MCF 10A (cell line): ENCODE measurements at regions not wholly inside any gene's neighbourhood (a gene's known extent, or its start where the extent isn't known, plus 50 kb on each side); places are given as distances from the start of the nearest gene placed in this dataset.
"Not testable (repeated sequence)": the region's sequence is repeated elsewhere in the genome, so short reads cannot be mapped to it uniquely, and the experiment has no call there.

Experiments
- BruUV-seq: library from RNA; stranded (reverse); fragments of 400-500 nt; replicated peaks from 2 replicates; lab custom pipeline; 2021; lab: Mats Ljungman, UMichigan
- CTCF ChIA-PET: fragments of 300-600 bp; sonication (Branson Sonifier 250); formaldehyde crosslinking; extraction: SDS; loops from one replicate; lab custom pipeline; 2021; ENCODE audit warnings: antibody characterized with exemption, inconsistent platforms; lab: Yijun Ruan, JAX
- POLR2A ChIA-PET: fragments of 300-600, 350-650 bp; sonication (Branson Sonifier 250); formaldehyde crosslinking; extraction: SDS; loops from one replicate; lab custom pipeline; 2020; ENCODE audit warnings: antibody characterized with exemption, inconsistent platforms; lab: Yijun Ruan, JAX
- DNase-seq: peaks from one replicate; pipeline ENCODE4 v3.0.0-alpha.2; 2018; ENCODE audit not compliant: unreplicated experiment
- H3K27ac Mint-ChIP-seq: one replicate; pipeline ENCODE4 v1.8.0; 2022; ENCODE audit warnings: mild to moderate bottlenecking, low read depth, mixed read lengths; ENCODE audit not compliant: unreplicated experiment
- H3K27me3 Mint-ChIP-seq: one replicate; pipeline ENCODE4 v1.8.0; 2022; ENCODE audit warnings: mixed read lengths; ENCODE audit not compliant: insufficient read depth, unreplicated experiment
- H3K36me3 Mint-ChIP-seq: one replicate; pipeline ENCODE4 v1.8.0; 2022; ENCODE audit warnings: mild to moderate bottlenecking, moderate library complexity, mixed read lengths; ENCODE audit not compliant: insufficient read depth, unreplicated experiment
- H3K4me1 Mint-ChIP-seq: one replicate; pipeline ENCODE4 v1.8.0; 2022; ENCODE audit warnings: mixed read lengths; ENCODE audit not compliant: insufficient read depth, unreplicated experiment
- H3K4me3 Mint-ChIP-seq: one replicate; pipeline ENCODE4 v1.8.0; 2022; ENCODE audit warnings: mild to moderate bottlenecking, moderate library complexity, mixed read lengths; ENCODE audit not compliant: unreplicated experiment
- H3K9me3 Mint-ChIP-seq: one replicate; pipeline ENCODE4 v1.8.0; 2022; ENCODE audit warnings: mixed read lengths; ENCODE audit not compliant: unreplicated experiment
- intact Hi-C: fragments of 100-400 bp; cut with micrococcal nuclease; formaldehyde crosslinking; loops from 2 replicates; pipeline ENCODE4 v1.14.1; 2022
- TF ChIP-seq, protein P1 (sequence below): fragments of 200-600 bp; IDR thresholded peaks from one replicate; pipeline ENCODE4 v1.8.0; 2022; ENCODE audit warnings: antibody characterized with exemption, mild to moderate bottlenecking; ENCODE audit not compliant: unreplicated experiment

DNA sequence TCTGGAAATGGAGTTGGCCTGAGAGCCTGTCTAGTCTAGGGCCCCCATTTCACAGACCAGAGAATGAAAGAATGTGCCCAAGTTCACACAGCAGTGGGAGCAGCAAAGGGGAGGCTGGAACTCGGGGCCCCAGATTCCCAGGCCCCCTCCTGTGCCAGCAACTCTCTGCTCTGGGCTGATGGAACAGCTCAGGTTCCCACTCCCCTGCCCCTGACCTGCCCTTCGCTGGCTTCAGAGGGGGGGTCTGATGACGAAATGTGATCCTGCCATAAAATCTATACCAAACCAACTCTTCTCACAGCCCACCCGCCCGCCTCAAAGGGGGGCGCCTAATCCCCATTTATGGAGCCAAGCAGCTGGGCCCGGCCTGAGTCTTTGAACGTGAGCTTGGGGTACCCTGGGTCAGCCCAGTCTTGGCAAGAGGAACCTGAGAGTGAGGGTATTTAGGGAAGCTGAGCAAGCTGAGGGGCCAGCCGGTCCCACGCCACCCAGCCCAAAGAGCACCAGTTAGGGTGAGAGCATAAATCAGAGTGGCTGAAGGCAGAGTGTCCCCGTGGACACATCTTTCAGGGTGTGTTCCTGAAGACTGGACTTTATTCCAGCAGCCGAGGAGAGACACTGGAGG is 65.0 kb downstream of the FOXD2 start:
- H3K4me3 Mint-ChIP-seq = no peak overlapping the region
- peaks cover 12% of the 10 kb centered on the region for H3K27me3 Mint-ChIP-seq
- ChIA-PET POLR2A (no interaction called here), CTCF (interaction anchor here (0.7 to 1.7 kb wide), 3 partner anchors 10 to 67 kb away, joined by 3 to 5 read pairs (median 5); no protein-coding TSS in a partner anchor)
- intact Hi-C loops = no loop called here
- TF ChIP-seq, protein P1, sequence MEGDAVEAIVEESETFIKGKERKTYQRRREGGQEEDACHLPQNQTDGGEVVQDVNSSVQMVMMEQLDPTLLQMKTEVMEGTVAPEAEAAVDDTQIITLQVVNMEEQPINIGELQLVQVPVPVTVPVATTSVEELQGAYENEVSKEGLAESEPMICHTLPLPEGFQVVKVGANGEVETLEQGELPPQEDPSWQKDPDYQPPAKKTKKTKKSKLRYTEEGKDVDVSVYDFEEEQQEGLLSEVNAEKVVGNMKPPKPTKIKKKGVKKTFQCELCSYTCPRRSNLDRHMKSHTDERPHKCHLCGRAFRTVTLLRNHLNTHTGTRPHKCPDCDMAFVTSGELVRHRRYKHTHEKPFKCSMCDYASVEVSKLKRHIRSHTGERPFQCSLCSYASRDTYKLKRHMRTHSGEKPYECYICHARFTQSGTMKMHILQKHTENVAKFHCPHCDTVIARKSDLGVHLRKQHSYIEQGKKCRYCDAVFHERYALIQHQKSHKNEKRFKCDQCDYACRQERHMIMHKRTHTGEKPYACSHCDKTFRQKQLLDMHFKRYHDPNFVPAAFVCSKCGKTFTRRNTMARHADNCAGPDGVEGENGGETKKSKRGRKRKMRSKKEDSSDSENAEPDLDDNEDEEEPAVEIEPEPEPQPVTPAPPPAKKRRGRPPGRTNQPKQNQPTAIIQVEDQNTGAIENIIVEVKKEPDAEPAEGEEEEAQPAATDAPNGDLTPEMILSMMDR = no peak
- H3K36me3 Mint-ChIP-seq = no peaks in the 10 kb centered on the region
- DNase-seq = no peak
- H3K27ac Mint-ChIP-seq = no peak overlapping the region
- H3K4me1 Mint-ChIP-seq = no peaks in the 10 kb centered on the region
- H3K9me3 Mint-ChIP-seq = no peaks in the 10 kb centered on the region
- BruUV-seq = no TSS peak

GRCh38 chr1:47504840-47505239 is 67.0 kb downstream of the FOXD2 start:
- POLR2A ChIA-PET, H3K27ac Mint-ChIP-seq, intact Hi-C loops, BruUV-seq, H3K36me3 Mint-ChIP-seq, DNase-seq, H3K9me3 Mint-ChIP-seq, H3K4me3 Mint-ChIP-seq, H3K4me1 Mint-ChIP-seq: not testable (repeated sequence)
- H3K27me3 Mint-ChIP-seq = peaks cover 12% of the 10 kb centered on the region
- CTCF ChIA-PET = interaction anchor here (0.6 to 1.8 kb wide), 4 partner anchors 67 to 682 kb away, joined by 4 to 6 read pairs (median 4); partner anchors contain the start of gene FOXD2

DNA sequence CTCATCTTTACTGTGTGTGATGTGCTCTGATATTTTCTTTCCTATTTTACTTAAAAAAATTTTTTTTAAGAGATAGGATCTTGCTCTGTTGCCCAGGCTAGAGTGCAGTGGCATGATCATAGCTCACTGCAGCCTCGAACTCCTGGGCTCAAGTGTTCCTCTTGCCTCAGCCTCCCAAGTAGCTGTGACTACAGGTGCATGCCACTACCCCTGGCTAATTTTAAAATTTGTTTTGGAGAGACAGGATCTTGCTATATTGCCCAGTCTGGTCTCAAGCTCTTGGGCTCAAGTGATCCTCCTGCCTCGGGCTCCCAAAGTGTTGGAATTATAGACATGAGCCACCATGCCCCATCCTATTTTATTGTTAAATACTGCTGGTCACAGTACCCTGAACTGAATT is 67.4 kb downstream of the FOXD2 start:
- Mint-ChIP-seq H3K36me3 (no peaks in the 10 kb centered on the region), H3K27ac (no peak overlapping the region), H3K9me3 (no peaks in the 10 kb centered on the region), H3K4me1 (no peaks in the 10 kb centered on the region), H3K4me3 (no peak overlapping the region), H3K27me3 (peaks cover 12% of the 10 kb centered on the region)
- TF ChIP-seq, protein P1 = no peak
- no TSS peak for BruUV-seq
- intact Hi-C loops = no loop called here
- ChIA-PET CTCF (interaction anchor here (1.4 to 1.8 kb wide), 3 partner anchors 68 to 205 kb away, joined by 4 to 6 read pairs (median 6); partner anchors contain the start of gene FOXD2), POLR2A (no interaction called here)
- DNase-seq = no peak

DNA sequence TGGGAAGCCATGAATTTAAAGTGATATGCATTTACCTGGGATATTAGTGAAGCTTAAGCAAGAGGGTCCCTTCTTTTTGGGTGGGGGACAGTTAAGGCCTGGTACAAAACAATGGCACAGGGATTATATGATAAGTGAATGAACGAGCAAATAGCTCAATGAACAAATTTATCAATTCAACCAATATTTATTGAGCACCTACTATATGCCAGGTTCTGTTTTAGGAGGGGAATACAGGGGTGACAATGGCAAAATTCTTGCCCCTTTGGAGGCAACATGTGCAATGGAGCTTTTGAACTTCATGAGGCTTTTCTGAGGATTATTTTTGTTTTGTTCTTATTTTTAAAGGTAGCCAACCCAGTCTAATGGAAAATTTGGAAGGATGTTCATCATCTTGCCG is 68.2 kb downstream of the FOXD2 start:
- intact Hi-C loops = no loop called here
- Mint-ChIP-seq H3K36me3 (no peaks in the 10 kb centered on the region), H3K27me3 (peaks cover 12% of the 10 kb centered on the region), H3K9me3 (no peaks in the 10 kb centered on the region), H3K4me1 (no peaks in the 10 kb centered on the region), H3K27ac (no peak overlapping the region), H3K4me3 (no peak overlapping the region)
- DNase-seq = no peak
- ChIA-PET POLR2A (no interaction called here), CTCF (interaction anchor here (0.5 to 1.8 kb wide), 7 partner anchors 24 to 353 kb away, joined by 3 to 6 read pairs (median 4); partner anchors contain the start of gene FOXD2)
- TF ChIP-seq, protein P1 = no peak
- no TSS peak for BruUV-seq
